Left lung (tissue), 4 donors: ENCODE measurements at regions not wholly inside any gene's neighbourhood (a gene's known extent, or its start where the extent isn't known, plus 50 kb on each side); places are given as distances from the start of the nearest gene placed in this dataset.

Source experiments
- ATAC-seq: fragments of 200-7000 bp; cut with Tn5 transposase; one replicate; pipeline ENCODE4 v1.9.1; 2020; ENCODE audit warnings: moderate library complexity
- DNase-seq, 4 donors: peaks; one replicate each; pipeline ENCODE4 v3.0.0-alpha.2; 2013 to 2020
- H3K27ac ChIP-seq, 2 donors: fragments of 200-600 bp; sonication (generic) in 1 of 2; one replicate each; pipeline versions ENCODE4 v1.5.0 to v1.8.0; 2020 to 2021
- H3K27me3 ChIP-seq, 2 donors: fragments of 200-600 bp; sonication (generic) in 1 of 2; one replicate each; pipeline versions ENCODE4 v1.5.0 to v1.8.0; 2020 to 2021
- H3K36me3 ChIP-seq, 2 donors: fragments of 200-600 bp; sonication (generic) in 1 of 2; one replicate each; pipeline versions ENCODE4 v1.5.0 to v1.8.0; 2020 to 2021
- H3K4me1 ChIP-seq, 2 donors: fragments of 200-600 bp; one replicate each; pipeline ENCODE4 v1.8.0; 2021
- H3K4me3 ChIP-seq, 2 donors: fragments of 200-600 bp; sonication (generic) in 1 of 2; one replicate each; pipeline versions ENCODE4 v1.5.0 to v1.8.0; 2020 to 2021; ENCODE audit warnings: mild to moderate bottlenecking in 1 of 2
- H3K9me3 ChIP-seq, 2 donors: fragments of 200-600 bp; sonication (generic) in 1 of 2; one replicate each; pipeline versions ENCODE4 v1.5.0 to v1.8.0; 2020 to 2021
- CTCF ChIP-seq, 2 donors: fragments of 200-600 bp; sonication (generic) in 1 of 2; IDR thresholded peaks; one replicate each; pipeline versions ENCODE4 v1.5.0 to v1.8.0; 2021; ENCODE audit warnings: antibody characterized with exemption in 2 of 2
- intact Hi-C, 2 donors: fragments of 100-400 bp; cut with DNase I; formaldehyde crosslinking; loops; one replicate each; pipeline versions ENCODE4 v1.11.2 to v1.14.2; 2022
- donor health status: DM: no; HTN: yes; CAD: no.
- donor health status: DM: no; HTN: no; CAD: no.

GRCh38 chr17:15177343-15177742 is 87.8 kb downstream of the PMP22 start:
- H3K9me3 ChIP-seq, result no peaks in the 10 kb centered on the region
- no peak for ATAC-seq
- no peaks in the 10 kb centered on the region for H3K36me3 ChIP-seq
- H3K4me3 ChIP-seq, result no peak overlapping the region
- H3K27me3 ChIP-seq, result no peaks in the 10 kb centered on the region
- intact Hi-C loops, result no loop called here
- no peak for DNase-seq
- no peaks in the 10 kb centered on the region for H3K4me1 ChIP-seq
- H3K27ac ChIP-seq, result no peak overlapping the region
- TF ChIP-seq CTCF (IDR thresholded peaks at IDR 0.05), result no peak

- no peaks in the 10 kb centered on the region for H3K36me3 ChIP-seq
- H3K9me3 ChIP-seq, result no peaks in the 10 kb centered on the region
- H3K27ac ChIP-seq, result no peak overlapping the region
- no peak overlapping the region for H3K4me3 ChIP-seq
- intact Hi-C loops, result no loop called here
- TF ChIP-seq CTCF (IDR thresholded peaks at IDR 0.05), result no peak
- no peaks in the 10 kb centered on the region for H3K4me1 ChIP-seq
- ATAC-seq (no peak), DNase-seq (no peak)
- H3K27me3 ChIP-seq, result no peaks in the 10 kb centered on the region
Observed at GRCh38 chr17:15175356-15175755, 89.8 kb downstream of the PMP22 start.

- H3K9me3 ChIP-seq, result no peaks in the 10 kb centered on the region
- ATAC-seq (peak; percentile 99), DNase-seq (peak; percentile 64 to 86 (median 75))
- no peaks in the 10 kb centered on the region for H3K27me3 ChIP-seq
- peak; percentile 72 to 91 for TF ChIP-seq CTCF (IDR thresholded peaks at IDR 0.05)
- no peak overlapping the region for H3K27ac ChIP-seq
- H3K36me3 ChIP-seq, result no peaks in the 10 kb centered on the region
- intact Hi-C loops, result no loop called here
- no peak overlapping the region for H3K4me3 ChIP-seq
- no peaks in the 10 kb centered on the region for H3K4me1 ChIP-seq
Observed at GRCh38 chr17:15171167-15172047, 93.7 kb downstream of the PMP22 start.

- ATAC-seq, result no peak
- no peak overlapping the region for H3K4me3 ChIP-seq
- H3K36me3 ChIP-seq, result no peaks in the 10 kb centered on the region
- no peaks in the 10 kb centered on the region for H3K9me3 ChIP-seq
- no peaks in the 10 kb centered on the region for H3K27me3 ChIP-seq
- intact Hi-C loops, result no loop called here
- no peaks in the 10 kb centered on the region for H3K4me1 ChIP-seq
- no peak for DNase-seq
- TF ChIP-seq CTCF (IDR thresholded peaks at IDR 0.05), result no peak
- no peak overlapping the region for H3K27ac ChIP-seq
Observed at GRCh38 chr17:15169676-15170075, 95.5 kb downstream of the PMP22 start.

GRCh38 chr17:15168379-15168778 is 96.7 kb downstream of the PMP22 start:
- Histone ChIP-seq H3K27me3 (no peaks in the 10 kb centered on the region), H3K4me1 (no peaks in the 10 kb centered on the region), H3K9me3 (no peaks in the 10 kb centered on the region), H3K36me3 (no peaks in the 10 kb centered on the region), H3K27ac (no peak overlapping the region), H3K4me3 (no peak overlapping the region)
- ATAC-seq (no peak), DNase-seq (no peak)
- intact Hi-C loops, result no loop called here
- TF ChIP-seq CTCF (IDR thresholded peaks at IDR 0.05), result no peak
